Brain microvascular endothelial cell (primary cell): ENCODE measurements at regions not wholly inside any gene's neighbourhood (a gene's known extent, or its start where the extent isn't known, plus 50 kb on each side); places are given as distances from the start of the nearest gene placed in this dataset.

Experiments used
- DNase-seq: peaks from one replicate; pipeline ENCODE4 v3.0.0-alpha.2; 2020
- H3K27ac ChIP-seq: fragments of 250-450 bp; sonication (Bioruptor Pico); 2 replicates; pipeline ENCODE4 v1.5.1; 2020; ENCODE audit warnings: mild to moderate bottlenecking, moderate library complexity
- H3K27me3 ChIP-seq: fragments of 250-450 bp; sonication (Bioruptor Pico); replicated peaks from 2 replicates; pipeline ENCODE4 v1.5.1; 2020; ENCODE audit warnings: mild to moderate bottlenecking
- H3K36me3 ChIP-seq: fragments of 250-450 bp; sonication (Bioruptor Pico); replicated peaks from 2 replicates; pipeline ENCODE4 v1.5.1; 2020; ENCODE audit warnings: mild to moderate bottlenecking
- H3K4me3 ChIP-seq: 2 replicates; pipeline ENCODE4 v1.5.1; 2011; ENCODE audit warnings: low read depth, mild to moderate bottlenecking, control low read depth, low read length, moderate library complexity
- in situ Hi-C: cut with HindIII; loops from 2 replicates; pipeline ENCODE4 v1.10.0; 2017; ENCODE audit warnings: low sequenced_read_pairs, low pct_ligation_motif_present
- TF ChIP-seq, protein P1 (sequence below): IDR thresholded peaks from 2 replicates; pipeline ENCODE4 v1.5.1; 2011; ENCODE audit warnings: low read depth, mild to moderate bottlenecking, moderate library complexity, low read length, control low read depth, inconsistent platforms; ENCODE audit errors: missing control alignments

DNA sequence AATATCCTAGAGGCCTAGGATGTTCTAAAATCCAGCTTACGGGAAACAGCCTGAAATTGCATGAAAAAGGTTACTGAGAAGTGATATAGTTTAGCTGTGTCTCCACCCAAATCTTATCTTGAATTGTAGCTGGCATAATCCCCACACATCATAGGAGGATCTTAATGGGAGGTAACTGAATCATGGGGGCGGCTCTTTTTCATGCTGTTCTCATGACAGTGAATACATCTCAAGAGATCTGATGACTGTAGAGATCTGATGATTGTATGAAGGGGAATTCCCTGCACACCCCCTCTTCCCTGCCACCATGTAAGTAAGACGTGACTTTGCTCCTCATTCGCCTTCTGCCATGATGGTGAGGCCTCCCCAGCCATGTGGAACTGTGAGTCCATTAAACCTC, 385.6 kb upstream of the ID2 start:
- H3K36me3 ChIP-seq = no peaks in the 10 kb centered on the region
- no peak for DNase-seq
- TF ChIP-seq, protein P1, sequence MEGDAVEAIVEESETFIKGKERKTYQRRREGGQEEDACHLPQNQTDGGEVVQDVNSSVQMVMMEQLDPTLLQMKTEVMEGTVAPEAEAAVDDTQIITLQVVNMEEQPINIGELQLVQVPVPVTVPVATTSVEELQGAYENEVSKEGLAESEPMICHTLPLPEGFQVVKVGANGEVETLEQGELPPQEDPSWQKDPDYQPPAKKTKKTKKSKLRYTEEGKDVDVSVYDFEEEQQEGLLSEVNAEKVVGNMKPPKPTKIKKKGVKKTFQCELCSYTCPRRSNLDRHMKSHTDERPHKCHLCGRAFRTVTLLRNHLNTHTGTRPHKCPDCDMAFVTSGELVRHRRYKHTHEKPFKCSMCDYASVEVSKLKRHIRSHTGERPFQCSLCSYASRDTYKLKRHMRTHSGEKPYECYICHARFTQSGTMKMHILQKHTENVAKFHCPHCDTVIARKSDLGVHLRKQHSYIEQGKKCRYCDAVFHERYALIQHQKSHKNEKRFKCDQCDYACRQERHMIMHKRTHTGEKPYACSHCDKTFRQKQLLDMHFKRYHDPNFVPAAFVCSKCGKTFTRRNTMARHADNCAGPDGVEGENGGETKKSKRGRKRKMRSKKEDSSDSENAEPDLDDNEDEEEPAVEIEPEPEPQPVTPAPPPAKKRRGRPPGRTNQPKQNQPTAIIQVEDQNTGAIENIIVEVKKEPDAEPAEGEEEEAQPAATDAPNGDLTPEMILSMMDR = no peak
- H3K27ac ChIP-seq = no peak overlapping the region
- no peak overlapping the region for H3K4me3 ChIP-seq
- H3K27me3 ChIP-seq = no peaks in the 10 kb centered on the region
- in situ Hi-C loops = no loop called here

GRCh38 chr2:8297376-8298231, 384.3 kb upstream of the ID2 start:
- H3K36me3 ChIP-seq = no peaks in the 10 kb centered on the region
- no peak overlapping the region for H3K4me3 ChIP-seq
- TF ChIP-seq, protein P1 = no peak
- in situ Hi-C loops = no loop called here
- H3K27me3 ChIP-seq = no peaks in the 10 kb centered on the region
- DNase-seq = no peak
- H3K27ac ChIP-seq = no peak overlapping the region

- no peak for DNase-seq
- no peaks in the 10 kb centered on the region for H3K36me3 ChIP-seq
- TF ChIP-seq, protein P1 = no peak
- H3K27me3 ChIP-seq = no peaks in the 10 kb centered on the region
- in situ Hi-C loops = no loop called here
- H3K27ac ChIP-seq = no peak overlapping the region
- no peak overlapping the region for H3K4me3 ChIP-seq
These were observed 383.1 kb upstream of the ID2 start for GRCh38 chr2:8298783-8299182.

GRCh38 chr2:8300216-8300615, 381.6 kb upstream of the ID2 start:
- Histone ChIP-seq H3K4me3 (no peak overlapping the region), H3K27ac (no peak overlapping the region), H3K27me3 (no peaks in the 10 kb centered on the region), H3K36me3 (no peaks in the 10 kb centered on the region)
- TF ChIP-seq, protein P1 = no peak
- in situ Hi-C loops = no loop called here
- no peak for DNase-seq

DNA sequence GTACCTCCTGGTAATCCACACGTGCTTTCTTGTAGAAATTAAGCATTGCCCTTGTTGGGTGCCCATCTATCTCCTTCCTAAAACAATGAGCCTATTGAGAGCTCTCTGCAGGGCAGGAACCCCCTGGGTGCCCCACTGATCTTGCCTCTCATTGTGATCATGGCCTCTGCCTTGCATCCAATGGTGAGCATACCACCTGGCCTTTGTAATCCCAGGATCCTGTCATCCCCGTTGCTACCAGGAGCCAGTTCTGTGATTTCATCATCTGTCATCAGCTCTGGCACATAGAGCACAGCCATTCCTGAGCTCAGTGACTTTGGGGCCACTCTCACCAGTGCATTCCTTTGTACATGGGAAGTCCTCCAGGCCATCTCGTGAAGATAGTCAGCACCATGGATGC, 381.0 kb upstream of the ID2 start:
- Histone ChIP-seq H3K4me3 (no peak overlapping the region), H3K27me3 (no peaks in the 10 kb centered on the region), H3K36me3 (no peaks in the 10 kb centered on the region), H3K27ac (no peak overlapping the region)
- in situ Hi-C loops = no loop called here
- TF ChIP-seq, protein P1 = no peak
- DNase-seq = no peak
